OCI-LY1 (cell line): ENCODE measurements at regions not wholly inside any gene's neighbourhood (a gene's known extent, or its start where the extent isn't known, plus 50 kb on each side); places are given as distances from the start of the nearest gene placed in this dataset.

Experiments used
- H2AFZ ChIP-seq: fragments of 200-600 bp; sonication (generic), shearing (Covaris generic); 2 replicates; pipeline ENCODE4 v1.6.0; 2014; ENCODE audit warnings: antibody characterized with exemption, mild to moderate bottlenecking, low read length
- H3F3A ChIP-seq: fragments of 200-600 bp; sonication (generic), shearing (Covaris generic); 2 replicates; pipeline ENCODE4 v1.6.0; 2014; ENCODE audit warnings: mild to moderate bottlenecking, antibody characterized with exemption, low read length, moderate library complexity; ENCODE audit not compliant: insufficient read depth
- H3K27ac ChIP-seq: fragments of 200-600 bp; sonication (generic); 2 replicates; pipeline ENCODE4 v1.5.1; 2014; ENCODE audit warnings: low read length, mixed run types, mild to moderate bottlenecking, low read depth; ENCODE audit not compliant: poor library complexity, severe bottlenecking
- H3K27me3 ChIP-seq: fragments of 200-600 bp; sonication (generic); 2 replicates; pipeline ENCODE4 v1.6.0; 2014; ENCODE audit warnings: antibody characterized with exemption, mild to moderate bottlenecking, low read length, moderate library complexity; ENCODE audit not compliant: insufficient read depth
- H3K36me3 ChIP-seq: fragments of 200-600 bp; sonication (generic); 2 replicates; pipeline ENCODE4 v1.6.1; 2014; ENCODE audit warnings: mild to moderate bottlenecking, antibody characterized with exemption, low read length, moderate library complexity, mixed read lengths; ENCODE audit not compliant: insufficient read depth
- H3K4me1 ChIP-seq: fragments of 200-600 bp; sonication (generic); 2 replicates; pipeline ENCODE4 v1.5.1; 2014; ENCODE audit warnings: mild to moderate bottlenecking, low read length, moderate library complexity; ENCODE audit not compliant: insufficient read depth, severe bottlenecking
- H3K4me2 ChIP-seq: fragments of 200-600 bp; sonication (generic), shearing (Covaris generic); 2 replicates; pipeline ENCODE4 v1.6.1; 2014; ENCODE audit warnings: low read length
- H3K4me3 ChIP-seq: fragments of 200-600 bp; sonication (generic); 2 replicates; pipeline ENCODE4 v1.5.1; 2014; ENCODE audit warnings: low read length, low read depth, mild to moderate bottlenecking, mixed read lengths; ENCODE audit not compliant: poor library complexity, severe bottlenecking
- H3K79me2 ChIP-seq: fragments of 200-600 bp; shearing (Covaris generic); 2 replicates; pipeline ENCODE4 v1.6.1; 2016; ENCODE audit warnings: mixed run types, low read length, mixed read lengths; ENCODE audit not compliant: insufficient read depth
- H3K9ac ChIP-seq: fragments of 200-600 bp; sonication (generic), shearing (Covaris generic); 2 replicates; pipeline ENCODE4 v1.6.1; 2014; ENCODE audit warnings: mild to moderate bottlenecking, low read length, mixed read lengths
- H3K9me2 ChIP-seq: fragments of 200-600 bp; sonication (generic), shearing (Covaris generic); 2 replicates; pipeline ENCODE4 v1.6.1; 2014; ENCODE audit warnings: low read depth, mild to moderate bottlenecking, low read length, mixed read lengths
- H3K9me3 ChIP-seq: fragments of 200-600 bp; shearing (Covaris generic); 2 replicates; pipeline ENCODE4 v1.6.1; 2014; ENCODE audit warnings: low read length, mixed read lengths
- H4K20me1 ChIP-seq: fragments of 200-600 bp; sonication (generic), shearing (Covaris generic); 2 replicates; pipeline ENCODE4 v1.6.0; 2016; ENCODE audit warnings: mild to moderate bottlenecking, low read length; ENCODE audit not compliant: insufficient read depth
- CTCF ChIP-seq: fragments of 200-600 bp; sonication (generic), shearing (Covaris generic); IDR thresholded peaks from 2 replicates; pipeline ENCODE4 v1.5.1; 2017; ENCODE audit warnings: mild to moderate bottlenecking, antibody characterized with exemption, low read length, moderate library complexity, mixed read lengths
- EZH2 ChIP-seq: fragments of 200-600 bp; sonication (generic), shearing (Covaris generic); IDR thresholded peaks from 2 replicates; pipeline ENCODE4 v1.8.0; 2017; ENCODE audit warnings: borderline replicate concordance, mixed run types, mild to moderate bottlenecking, antibody characterized with exemption, low read length, moderate library complexity, mixed read lengths

DNA sequence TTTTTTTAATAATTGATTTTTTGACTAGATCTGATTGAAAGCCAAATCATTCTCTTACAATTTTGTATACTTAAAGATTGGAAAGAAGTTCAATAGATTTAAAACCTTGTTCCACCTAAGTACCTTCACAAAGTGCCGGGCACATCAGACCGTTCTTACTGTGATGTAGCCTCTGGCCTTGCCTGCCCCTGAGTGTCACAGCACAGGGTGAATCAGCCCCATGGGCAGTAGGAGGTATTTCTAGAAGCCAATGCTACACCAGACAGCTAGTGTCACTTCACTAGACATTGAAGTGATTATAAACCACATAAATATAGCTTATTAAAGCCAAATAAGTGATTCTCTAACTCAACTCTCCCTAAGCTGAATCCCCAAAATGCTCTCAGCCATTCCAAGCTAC, 131.3 kb downstream of the LACC1 start:
- Histone ChIP-seq H3K79me2 (no peaks in the 10 kb centered on the region), H3K9me2 (no peaks in the 10 kb centered on the region), H4K20me1 (no peaks in the 10 kb centered on the region), H3K4me1 (no peaks in the 10 kb centered on the region), H3K4me3 (no peak overlapping the region), H3K9ac (no peak overlapping the region), H3K36me3 (no peaks in the 10 kb centered on the region), H2AFZ (no peak overlapping the region), H3K4me2 (no peak overlapping the region), H3K9me3 (no peaks in the 10 kb centered on the region), H3F3A (no peaks in the 10 kb centered on the region), H3K27me3 (no peaks in the 10 kb centered on the region), H3K27ac (no peak overlapping the region)
- TF ChIP-seq CTCF (no peak), EZH2 (no peak)

DNA sequence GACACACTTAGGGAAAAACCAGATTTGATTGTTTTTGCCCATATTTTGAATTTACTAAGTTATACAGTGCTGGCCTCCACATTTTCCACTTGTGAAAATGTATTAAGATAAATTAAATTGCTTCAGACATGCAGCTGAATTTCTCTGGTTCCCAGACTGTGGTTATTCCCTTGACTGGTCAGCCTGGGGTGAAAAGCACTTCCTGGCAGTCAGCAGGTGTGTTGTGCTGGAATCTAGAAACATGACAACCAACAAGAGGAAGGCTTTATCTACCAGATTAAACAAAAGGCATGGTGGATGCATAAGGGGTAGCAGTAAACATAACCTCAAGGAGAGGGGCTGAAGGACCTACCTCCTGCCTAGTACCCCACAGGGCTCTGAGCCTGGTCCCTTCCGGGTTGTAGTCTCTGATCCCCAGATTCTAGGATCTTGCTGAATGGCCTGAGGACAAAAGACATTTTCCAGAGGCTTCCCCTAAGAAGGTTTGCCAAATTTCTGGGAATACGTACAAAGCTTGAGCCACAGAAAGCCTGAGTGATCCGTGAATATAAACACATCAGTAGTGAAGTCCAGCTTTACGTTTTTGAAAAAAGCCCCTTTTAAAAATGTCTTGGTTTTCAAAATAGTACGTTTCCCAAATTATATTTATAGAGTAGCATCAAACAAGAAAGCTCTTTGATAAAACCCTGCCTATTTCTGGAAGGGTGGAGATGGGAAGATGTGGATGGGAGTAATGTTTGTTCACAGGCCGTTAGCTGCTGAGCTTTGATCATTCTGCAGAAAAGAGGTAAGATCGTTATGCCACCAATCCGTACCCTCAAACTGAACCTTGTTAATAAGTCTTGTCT, 133.4 kb downstream of the LACC1 start:
- no peak overlapping the region for H2AFZ ChIP-seq

DNA sequence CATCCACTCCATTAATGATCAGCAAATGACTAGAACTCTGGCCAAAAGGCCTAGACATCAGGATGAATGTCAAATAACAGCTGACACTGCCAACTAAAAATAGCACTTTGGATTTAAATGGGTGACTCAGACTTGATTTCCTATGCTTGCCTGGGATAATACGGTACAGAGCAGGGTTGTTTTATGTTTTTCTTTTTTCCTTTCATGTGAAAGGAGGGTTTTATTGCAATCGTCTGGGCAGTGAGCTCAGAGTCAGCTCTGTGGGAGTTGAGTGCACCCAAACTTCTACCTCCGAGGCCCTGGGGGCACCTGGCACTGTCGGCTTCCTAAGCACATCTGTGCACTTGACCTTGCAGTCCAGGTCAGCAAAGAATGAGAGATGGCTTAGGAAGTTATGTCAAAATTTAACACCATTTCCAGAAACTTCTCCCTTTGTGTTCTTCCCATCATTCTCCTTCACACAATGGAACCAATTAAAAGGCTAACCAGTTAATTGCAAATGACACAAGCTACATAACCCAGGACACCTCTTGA, 134.1 kb downstream of the LACC1 start:
- no peaks in the 10 kb centered on the region for H4K20me1 ChIP-seq
- no peaks in the 10 kb centered on the region for H3K9me3 ChIP-seq
- no peak overlapping the region for H3K9ac ChIP-seq
- TF ChIP-seq CTCF (no peak), EZH2 (no peak)
- no peaks in the 10 kb centered on the region for H3K9me2 ChIP-seq
- no peaks in the 10 kb centered on the region for H3K27me3 ChIP-seq
- no peaks in the 10 kb centered on the region for H3K79me2 ChIP-seq
- no peak overlapping the region for H3K4me2 ChIP-seq
- no peaks in the 10 kb centered on the region for H3F3A ChIP-seq
- no peaks in the 10 kb centered on the region for H3K4me1 ChIP-seq
- H3K4me3 ChIP-seq = no peak overlapping the region
- no peaks in the 10 kb centered on the region for H3K36me3 ChIP-seq
- no peak overlapping the region for H3K27ac ChIP-seq
- H2AFZ ChIP-seq = no peak overlapping the region

More for the DNA sequence above, 133.4 kb downstream of the LACC1 start:
- Histone ChIP-seq H3K4me3 (no peak overlapping the region), H3K36me3 (no peaks in the 10 kb centered on the region), H3K79me2 (no peaks in the 10 kb centered on the region), H3K9me2 (no peaks in the 10 kb centered on the region), H3K27ac (no peak overlapping the region), H3K4me1 (no peaks in the 10 kb centered on the region), H3K27me3 (no peaks in the 10 kb centered on the region), H3F3A (no peaks in the 10 kb centered on the region), H3K9me3 (no peaks in the 10 kb centered on the region), H3K9ac (no peak overlapping the region), H4K20me1 (no peaks in the 10 kb centered on the region), H3K4me2 (no peak overlapping the region)
- TF ChIP-seq CTCF (no peak), EZH2 (no peak)
